Thyroid gland (tissue), 4 donors: ENCODE measurements at regions not wholly inside any gene's neighbourhood (a gene's known extent, or its start where the extent isn't known, plus 50 kb on each side); places are given as distances from the start of the nearest gene placed in this dataset.

ENCODE experiments used
- CTCF ChIP-seq, 6 experiments: fragments of 200-600 bp in 3 of 6; fragments of 450-650 bp in 3 of 6; sonication (generic) in 3 of 6; IDR thresholded peaks; one replicate each; pipeline ENCODE4 v1.5.1; 2016 to 2019; ENCODE audit warnings: antibody characterized with exemption in 6 of 6, mild to moderate bottlenecking in 2 of 6, inconsistent platforms in 1 of 6, moderate library complexity in 1 of 6
- POLR2A ChIP-seq, 2 donors: fragments of 450-650 bp; IDR thresholded peaks; one replicate each; pipeline ENCODE4 v1.6.1; 2017; ENCODE audit warnings: antibody characterized with exemption in 2 of 2, mild to moderate bottlenecking in 2 of 2, moderate library complexity in 1 of 2

GRCh38 chr6:132872923-132873322, 58.6 kb downstream of the RPS12 start:
- TF ChIP-seq CTCF (IDR thresholded peaks at IDR 0.05) (no peak), POLR2A (IDR thresholded peaks at IDR 0.05) (no peak)
